ENCODE measurements at regions not wholly inside any gene's neighbourhood (a gene's known extent, or its start where the extent isn't known, plus 50 kb on each side); places are given as distances from the start of the nearest gene placed in this dataset.

DNA sequence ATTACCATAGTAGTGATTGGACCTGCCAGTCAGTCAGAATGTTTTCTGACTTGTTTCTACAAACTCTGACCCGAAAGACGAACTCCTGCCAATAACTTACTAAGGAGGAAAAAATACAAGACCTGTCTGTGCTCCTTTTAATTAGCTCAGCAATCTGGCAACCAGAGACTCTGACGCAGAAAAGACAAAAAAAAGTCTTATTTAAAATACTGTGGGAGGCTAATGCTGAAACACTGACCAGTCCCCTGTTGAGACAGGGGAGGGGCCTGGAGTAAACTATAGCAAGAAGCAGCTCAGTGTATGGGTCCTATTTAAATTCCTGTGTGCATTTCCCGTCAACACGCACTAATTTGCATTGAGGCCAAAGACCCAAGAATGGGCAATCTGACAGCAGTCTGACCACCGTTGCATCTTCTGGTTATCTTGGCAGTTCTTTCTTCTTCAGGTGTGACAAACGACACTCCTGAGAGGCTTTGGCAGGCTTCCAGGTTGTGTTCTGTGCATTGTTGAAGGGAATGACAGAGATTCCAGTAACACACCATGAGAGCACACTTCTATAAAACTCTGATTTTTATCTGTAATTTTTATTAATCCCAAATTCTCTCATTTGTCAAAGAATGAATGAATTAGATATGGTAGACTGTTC is 1114.3 kb downstream of the IGSF11 start:
- no peak for FAIRE-seq

DNA sequence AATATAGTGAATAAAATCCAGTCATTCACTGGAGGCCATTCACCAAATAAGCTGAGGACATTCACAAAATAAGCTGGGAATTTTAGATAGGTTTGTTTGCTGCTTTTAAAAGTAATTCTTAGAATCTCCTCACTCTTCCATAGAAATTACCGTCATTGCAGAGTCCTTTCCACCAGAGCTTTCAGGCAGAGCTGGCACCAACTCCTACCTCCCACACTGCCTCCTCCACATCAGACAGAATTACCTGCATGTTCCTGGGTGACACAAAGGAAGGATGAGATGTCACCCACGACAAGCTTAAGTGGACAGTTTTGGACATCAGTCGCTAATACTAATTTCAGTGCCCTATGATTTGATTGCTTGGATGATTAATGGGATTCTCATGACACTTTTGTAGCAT is 1113.2 kb downstream of the IGSF11 start:
- FAIRE-seq: no peak

DNA sequence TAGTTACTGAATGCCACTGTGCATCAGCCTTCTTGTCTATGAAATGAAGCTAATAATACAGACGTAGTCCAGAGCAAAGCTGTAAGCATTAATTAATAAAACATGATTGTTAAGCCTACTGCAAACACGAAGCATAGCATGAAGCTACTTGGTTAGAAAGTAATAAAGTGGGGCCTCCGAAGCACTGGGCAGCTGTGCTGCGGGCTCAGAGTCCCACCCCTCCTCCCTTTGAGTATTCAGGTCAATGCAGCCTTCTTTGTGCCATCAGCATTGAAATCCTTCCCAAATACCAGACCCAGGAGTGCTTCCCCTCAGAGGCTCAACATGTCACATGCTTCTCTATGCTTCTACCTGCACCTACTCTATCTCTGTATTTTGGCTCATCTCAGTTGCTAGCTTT is 1112.6 kb downstream of the IGSF11 start:
- no peak for FAIRE-seq

DNA sequence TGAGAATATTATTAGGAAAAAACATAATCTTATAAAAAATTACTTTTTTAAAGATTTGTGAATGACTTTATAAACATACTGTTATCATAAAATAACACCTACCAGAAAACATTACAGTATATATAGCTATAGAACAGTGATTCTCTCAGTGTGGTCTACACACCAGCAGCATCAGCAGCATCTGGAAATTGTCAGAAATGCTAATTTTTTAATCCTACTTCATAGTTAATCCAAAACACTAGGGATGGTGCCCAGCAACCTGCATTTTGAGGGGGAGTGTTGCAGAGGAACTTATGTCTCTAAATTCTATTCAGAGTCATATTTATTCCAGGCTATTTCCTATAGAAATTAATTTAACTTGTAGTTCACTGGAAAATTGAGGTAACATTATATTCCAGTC is 1107.8 kb downstream of the IGSF11 start:
- no peak for FAIRE-seq

DNA sequence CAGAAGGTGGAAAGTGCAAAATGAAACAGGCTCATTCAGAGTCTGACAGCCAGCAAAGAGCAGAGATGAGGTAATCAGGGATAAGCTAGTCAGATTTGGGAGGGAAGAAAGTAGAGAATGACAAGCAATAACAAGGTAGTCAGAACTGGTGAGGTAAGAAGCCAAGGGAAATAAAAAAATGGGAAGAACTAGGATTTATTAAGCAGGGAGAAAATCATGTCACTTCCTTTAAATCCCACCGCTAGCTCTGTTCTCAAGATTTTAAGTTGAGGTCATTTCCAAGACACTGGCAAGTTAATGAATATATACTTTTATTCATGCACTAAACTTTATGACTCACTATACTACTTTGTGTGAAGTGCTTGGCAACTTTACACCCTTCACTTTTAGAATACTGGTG is 1106.8 kb downstream of the IGSF11 start:
- FAIRE-seq: no peak

DNA sequence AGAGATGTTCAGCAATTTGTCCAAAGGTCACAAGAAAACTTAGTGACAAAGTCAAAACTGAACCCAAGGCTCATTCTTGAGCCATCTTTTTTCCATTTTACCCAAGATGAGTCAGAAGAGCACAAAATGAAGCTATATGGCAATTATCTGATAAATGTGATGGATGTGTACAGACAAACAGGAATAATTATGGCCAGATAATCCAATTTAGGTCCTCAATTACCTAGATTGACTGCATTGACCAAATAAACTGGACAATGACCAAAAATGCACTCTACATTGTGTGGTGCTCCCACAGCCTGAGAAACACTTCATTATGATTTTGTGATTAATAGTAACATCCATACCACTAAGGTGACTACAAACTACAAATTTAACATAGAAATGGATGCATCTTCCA is 1105.8 kb downstream of the IGSF11 start:
- FAIRE-seq: no peak

DNA sequence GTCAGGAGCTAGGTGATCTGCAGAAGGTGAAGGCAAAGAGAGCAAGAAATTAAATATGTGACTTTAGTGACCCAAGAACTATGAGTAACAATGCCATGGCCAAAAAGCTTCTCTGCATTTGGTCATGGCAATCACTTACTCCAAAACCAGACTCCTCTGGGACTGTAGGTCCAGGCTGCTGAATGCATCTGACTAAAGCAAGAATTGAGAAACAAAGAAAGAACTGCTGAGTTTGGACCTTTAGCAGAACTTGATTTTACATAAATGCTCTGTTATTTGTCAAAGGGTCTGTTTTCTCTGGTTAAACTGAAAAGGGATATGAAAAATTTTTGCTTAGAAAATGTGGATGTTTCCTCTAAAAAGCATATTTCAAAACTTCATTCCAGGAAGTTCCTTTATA is 1102.2 kb downstream of the IGSF11 start:
- no peak for FAIRE-seq

DNA sequence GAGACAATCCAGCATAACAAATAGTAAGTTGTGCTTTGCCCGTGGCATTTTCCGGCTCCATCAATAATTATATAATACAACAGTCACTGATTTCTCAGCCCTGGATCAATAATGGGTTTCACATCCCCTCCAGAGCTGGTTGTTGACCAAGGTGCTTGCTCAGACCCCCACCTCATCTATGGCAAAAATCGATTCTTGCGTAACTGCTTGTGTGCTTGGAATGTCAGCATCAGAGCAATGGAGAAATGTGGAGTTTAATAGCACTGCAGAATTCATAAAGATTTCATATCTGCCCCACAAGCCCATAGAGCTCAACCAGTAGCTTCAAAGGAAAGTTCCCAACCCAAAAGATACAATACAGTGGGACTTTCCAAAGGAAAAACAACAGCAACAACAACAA is 1098.5 kb downstream of the IGSF11 start:
- no peak for FAIRE-seq

DNA sequence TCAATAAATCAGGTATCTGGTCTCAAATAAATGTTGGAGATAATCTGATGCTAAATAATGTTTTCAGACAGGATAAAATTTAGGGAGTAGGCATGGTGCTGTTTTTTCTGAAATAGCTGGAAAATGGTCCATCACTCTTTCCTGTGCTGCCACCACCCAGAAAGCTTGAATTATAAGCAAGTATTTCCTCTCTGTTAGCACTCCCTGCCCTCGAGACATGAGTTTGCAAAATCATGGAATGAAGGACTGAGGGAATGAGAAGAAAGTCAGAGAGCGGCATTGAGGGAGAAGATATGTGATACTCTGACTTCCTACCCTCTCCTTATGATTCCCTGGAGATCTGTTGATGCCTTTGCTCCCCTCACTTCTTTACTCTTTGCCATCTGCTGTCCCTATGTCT is 1095.7 kb downstream of the IGSF11 start:
- no peak for FAIRE-seq

DNA sequence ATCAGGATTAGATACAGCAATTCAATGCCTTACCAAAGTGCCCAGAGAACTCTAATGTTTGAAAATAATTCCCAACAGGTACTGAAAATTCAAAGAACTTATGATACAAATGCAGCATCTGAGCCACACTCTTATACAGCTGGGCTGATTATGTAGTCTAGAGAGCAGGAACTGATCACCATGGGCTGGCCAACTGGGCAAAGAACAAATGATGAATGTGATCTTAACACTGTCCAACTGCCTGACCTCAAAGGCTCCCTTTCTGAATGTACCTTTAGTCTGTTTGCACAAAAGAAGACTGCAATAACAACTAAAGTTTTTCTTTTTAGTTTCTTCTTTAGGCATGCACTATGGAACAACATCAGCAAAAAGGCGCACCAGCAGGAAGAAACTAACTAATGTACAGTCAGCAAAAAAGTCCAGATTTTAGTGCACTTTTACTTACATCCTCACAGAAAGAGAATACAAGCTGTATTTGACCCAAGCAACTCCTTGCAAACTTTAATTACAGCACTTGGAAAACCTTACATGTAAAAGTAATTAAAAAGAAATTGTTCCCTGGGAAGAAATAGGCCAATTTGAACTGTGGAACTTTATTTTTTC is 1095.1 kb downstream of the IGSF11 start:
- FAIRE-seq: no peak

DNA sequence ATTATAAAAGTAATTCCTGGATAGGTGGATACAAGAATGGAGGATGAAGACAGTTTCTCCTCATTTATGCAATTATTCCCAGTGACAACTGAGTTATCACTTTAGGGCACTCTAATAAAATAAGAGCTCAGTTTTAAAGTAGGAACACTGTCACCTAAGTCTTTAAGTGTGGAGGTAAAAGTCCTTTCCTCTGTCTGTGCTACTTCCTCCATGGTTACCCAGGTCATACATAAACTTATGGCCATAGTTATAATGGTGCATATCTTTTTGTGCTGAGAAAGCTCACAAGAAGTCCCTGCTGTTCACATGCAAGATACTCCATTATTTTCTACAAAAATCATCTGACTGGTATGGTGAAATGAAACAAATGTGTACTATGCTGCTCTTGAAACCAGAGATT is 1093.6 kb downstream of the IGSF11 start:
- FAIRE-seq: no peak

DNA sequence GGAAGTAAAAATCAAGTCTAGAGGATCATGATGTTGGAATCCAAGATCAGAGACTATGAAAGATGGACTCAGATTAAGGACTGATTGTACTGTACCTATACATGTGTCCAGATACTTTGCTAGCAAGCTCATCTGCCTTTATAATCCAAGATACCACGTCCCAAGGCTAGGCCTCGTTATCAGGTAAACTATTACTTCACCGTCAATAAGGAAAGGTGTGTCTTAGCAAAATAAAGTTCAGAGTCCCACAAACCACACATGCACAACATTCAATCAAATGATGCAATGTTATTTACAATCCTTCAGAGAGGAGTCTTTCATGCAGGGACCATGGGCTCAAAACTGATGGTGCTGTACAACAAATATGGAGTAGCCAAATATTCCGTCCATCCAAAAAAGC is 1092.9 kb downstream of the IGSF11 start:
- no peak for FAIRE-seq

DNA sequence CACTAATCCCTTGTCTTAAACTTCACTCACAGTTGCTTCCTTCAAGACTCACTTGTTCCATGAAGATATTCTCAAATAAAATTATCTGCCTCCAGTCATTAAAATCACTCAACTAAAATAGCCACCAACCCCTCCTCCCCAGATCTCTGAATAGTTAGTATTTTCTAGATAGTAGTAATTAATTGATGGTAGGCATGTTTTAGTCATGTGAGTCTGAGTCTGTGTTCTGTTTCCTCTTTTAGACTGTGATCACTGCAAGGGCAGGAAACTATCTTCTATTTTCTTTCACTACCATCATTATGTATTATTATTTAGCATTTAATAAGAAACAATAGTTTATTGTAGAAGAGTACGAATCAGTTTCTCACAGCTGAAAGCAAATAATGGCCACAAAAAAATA is 1080.5 kb downstream of the IGSF11 start:
- FAIRE-seq: no peak

DNA sequence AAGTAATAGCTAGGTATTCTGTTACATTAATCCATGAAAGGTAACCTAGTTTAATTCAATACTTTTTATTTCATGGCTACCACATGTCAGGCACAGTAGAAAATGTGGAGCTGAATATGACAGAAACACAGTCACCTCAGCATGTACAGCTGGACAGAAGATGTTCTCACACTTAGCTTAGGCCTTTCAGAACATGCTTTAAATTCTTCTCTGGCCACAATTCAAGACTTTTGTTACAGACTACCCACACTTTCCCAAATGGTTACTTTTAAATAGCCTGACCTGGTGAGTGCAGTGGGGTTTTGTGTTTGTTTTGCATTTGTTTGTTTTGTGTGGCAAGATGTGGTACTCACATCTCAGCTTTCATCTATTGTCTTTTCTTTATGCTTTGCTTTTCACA is 1079.5 kb downstream of the IGSF11 start:
- no peak for FAIRE-seq

DNA sequence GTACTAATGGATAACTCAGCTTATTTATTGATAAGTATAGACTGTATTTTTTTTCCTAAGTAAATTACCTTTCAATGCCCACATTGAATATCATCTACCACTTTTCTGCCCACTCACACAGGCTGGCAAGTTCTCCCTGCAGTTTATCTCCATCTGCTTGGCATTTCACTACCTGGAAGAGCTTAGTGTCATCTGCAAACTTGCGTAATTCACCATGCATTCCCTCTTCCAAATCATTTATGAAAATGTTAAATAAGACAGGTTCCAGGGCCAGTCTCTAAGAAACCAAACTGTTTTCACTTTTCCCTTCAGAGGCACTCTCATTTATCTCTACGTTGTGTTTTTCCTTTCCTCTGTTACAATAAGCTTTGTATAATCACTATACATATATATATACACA is 1076.6 kb downstream of the IGSF11 start:
- FAIRE-seq: no peak

DNA sequence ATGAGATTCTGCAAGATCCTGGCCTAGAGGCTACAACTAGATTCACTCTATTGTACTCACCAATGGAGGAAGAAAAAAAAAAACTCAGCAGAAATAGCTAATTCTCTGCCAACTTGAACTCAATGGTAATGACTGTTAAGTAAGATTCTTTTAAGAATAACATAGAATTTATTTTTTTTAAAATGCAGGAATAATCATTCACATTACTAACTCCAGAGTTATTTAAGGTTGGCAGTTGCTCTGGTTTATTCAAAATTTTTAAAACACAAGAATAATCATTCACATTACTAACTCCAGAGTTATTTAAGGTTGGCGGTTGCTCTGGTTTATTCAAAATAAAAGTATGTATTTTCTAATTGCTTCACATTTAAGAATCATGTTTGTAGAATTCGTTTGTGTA is 1071.9 kb downstream of the IGSF11 start:
- no peak for FAIRE-seq

DNA sequence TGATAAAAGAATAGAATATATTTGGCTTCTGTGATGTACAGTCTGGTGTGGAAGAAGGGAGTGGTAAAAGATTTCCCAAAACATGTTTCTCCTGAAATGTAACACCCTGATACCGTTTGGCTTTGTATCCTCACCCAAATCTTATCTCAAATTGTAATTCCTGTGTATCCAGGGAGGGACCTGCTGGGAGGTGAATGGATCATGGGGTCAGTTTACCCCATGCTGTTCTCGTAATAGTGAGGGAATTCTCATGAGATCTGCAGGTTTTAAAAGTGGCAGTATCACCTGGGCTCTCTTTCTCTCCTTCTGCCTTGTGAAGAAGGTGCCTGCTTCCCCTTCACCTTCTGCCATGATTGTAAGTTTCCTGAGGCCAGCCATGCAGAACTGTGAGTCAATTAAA is 1070.8 kb downstream of the IGSF11 start:
- FAIRE-seq: no peak

DNA sequence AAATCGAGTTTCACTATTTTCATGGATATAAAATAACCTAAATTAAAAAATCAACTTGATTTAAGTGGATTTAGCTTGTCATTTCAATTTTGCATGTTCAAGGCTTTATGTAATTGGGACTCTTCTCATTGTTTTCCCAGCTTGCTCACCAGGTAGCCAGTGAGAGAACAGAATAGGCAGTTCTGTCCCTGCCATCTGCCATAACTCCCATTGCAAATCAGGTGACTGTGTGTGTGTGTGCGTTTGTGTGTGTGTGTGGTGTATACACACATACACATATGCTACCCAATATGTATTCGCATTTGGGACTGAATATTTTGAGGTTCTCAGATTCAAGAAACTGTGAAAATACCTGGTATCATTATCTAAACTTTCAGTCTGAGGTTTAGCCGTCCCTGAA is 1069.8 kb downstream of the IGSF11 start:
- no peak for FAIRE-seq

DNA sequence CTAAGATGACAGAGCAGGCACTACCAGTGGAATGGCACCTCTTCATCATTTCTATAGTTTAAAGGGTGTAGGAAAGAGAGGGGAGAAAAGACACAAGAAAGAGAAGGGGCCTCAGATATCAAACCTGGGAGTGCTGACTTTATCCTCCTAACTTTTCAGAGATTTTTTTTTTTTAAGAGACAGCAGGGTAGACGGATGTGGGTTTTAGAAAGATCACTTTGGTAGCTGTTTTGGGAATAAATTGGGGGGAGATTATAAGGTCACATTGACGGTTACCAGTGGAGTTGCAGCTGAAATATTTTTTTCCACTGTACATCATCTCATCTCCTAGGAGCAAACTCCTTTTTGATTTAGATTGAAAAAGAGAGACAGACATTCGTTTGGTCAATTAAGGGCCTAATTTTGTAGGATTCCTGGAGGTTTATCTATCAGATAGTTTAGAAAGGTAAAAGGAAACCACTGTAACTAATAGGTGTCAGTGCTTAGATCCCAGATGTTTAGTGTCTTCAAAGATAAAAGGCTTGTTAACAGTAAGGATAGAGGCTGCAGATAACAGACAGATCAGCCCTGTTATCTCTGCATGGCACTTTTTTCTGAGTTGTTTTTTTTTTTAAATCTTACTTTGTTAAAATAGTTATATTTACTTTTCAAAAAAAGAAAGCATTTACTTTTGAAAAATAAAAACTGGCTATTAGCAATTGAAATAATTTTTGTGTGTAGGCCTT is 1057.0 kb downstream of the IGSF11 start:
- FAIRE-seq: no peak

DNA sequence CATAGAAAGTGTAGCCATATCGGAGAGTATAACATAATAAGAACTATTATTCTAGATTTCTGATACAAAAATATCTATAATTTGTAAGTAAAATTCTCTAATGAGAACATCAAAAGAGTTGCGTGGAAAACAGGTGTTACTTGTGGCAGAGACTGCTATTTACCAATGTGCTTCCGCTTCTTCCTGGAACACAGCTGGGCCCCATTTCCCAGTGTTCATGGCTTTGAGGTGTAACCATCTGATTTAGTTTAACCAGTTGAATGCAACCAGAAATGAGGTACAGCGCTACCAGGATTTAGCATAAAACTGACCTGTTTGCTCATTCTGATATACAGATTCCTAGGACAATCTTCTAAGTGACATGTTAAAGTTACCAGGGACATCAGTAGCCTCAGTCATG is 1055.2 kb downstream of the IGSF11 start:
- FAIRE-seq: no peak

DNA sequence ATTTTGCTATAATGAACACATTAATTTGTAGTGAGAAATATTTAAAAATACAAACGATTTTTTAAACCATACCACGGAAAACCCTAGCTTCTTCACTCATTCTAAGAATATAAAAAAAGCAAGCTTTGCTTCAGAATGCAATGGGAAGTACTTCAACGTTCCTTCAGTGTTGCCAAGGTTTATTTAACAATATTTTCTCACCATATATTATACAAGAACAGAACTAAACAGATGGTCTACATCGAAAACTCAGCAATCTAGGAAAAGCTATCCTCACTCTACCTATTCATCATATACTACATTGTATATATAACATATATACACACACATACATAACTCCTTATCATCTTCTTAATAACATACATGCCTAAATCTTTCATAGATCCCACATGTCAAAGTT is 1047.4 kb downstream of the IGSF11 start:
- no peak for FAIRE-seq

DNA sequence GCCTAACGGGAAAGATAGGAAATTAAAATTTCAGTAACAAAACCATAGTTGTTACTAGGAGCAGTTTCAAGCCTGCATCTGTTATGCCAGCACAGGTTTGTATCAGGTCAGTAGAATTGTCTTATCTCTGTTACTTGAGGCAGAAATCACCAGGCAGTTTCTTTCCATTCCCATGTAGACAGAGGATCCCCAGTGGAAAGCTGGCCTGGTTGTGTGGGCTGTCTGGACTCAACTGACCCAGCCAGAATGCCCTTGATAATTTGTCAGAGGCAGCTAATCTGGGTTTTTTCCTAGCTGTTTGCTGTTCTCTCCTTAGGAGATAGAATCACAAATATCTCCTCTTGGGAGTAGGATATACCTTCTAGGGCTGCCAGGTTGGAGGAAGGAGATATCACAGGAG is 1044.7 kb downstream of the IGSF11 start:
- FAIRE-seq: no peak

DNA sequence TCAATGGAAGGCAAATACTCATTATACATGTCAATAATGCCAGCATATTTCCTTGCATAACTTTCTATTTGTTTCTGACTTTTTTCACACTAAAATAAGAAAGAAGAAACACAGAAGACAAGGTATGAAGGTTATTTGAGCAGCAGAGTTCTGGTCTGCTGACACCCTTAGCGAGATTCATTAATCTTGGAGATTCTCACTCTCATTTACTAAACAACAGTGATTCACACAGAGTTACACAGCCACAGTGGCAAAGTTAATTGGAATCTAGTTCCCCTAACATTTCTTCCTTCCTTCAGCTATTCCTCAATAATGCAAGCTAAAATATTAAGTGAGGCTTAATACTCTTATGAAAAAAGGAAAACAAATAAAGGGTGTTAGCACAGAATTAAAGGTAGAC is 1044.0 kb downstream of the IGSF11 start:
- no peak for FAIRE-seq

DNA sequence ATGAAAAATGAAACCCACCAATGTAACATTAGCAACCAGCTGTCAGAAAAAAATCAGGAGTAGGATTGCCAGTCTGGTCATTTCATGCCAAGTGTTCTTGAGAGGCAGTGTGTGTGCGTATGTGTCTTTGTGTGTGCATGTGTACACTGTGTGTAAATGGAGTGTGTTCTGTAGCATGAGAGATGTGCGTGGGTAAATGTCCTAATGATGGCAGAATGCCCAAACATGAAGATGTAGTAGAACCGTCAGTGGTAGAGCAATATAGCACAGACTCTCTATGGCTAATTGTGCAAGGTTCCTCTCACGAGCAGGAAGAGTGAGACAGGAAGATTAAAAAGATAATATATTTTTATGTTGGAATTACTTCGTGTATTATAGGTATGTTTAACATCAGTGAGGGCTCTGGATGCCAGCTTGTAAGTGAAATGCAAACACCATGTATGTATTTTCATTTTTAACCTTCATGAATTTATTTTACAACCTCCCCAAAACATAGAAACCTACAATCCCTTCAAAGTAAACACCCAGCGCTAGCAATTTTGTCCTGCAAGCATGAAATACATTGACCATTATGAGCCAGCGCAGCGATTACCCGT is 1038.7 kb downstream of the IGSF11 start:
- no peak for FAIRE-seq

Measured in colon (tissue), 2 donors.